ENCODE measurements at regions not wholly inside any gene's neighbourhood (a gene's known extent, or its start where the extent isn't known, plus 50 kb on each side); places are given as distances from the start of the nearest gene placed in this dataset.

- no peak for TF ChIP-seq FOXA2 (IDR thresholded peaks at IDR 0.05)
- no peak for TF ChIP-seq JUND (IDR thresholded peaks at IDR 0.05)
- TF ChIP-seq HNF4A (conservative IDR thresholded peaks at IDR 0.05) = no peak
- no peak for TF ChIP-seq HNF4G (IDR thresholded peaks at IDR 0.05)
- no peak for TF ChIP-seq ATF3 (IDR thresholded peaks at IDR 0.05)
- TF ChIP-seq NR2F2 (IDR thresholded peaks at IDR 0.05) = no peak
- no peak for TF ChIP-seq ZBTB33 (IDR thresholded peaks at IDR 0.05)
- TF ChIP-seq FOXA1 (IDR thresholded peaks at IDR 0.05) = no peak
- no peak for TF ChIP-seq TAF1 (conservative IDR thresholded peaks at IDR 0.05)
- no peak for TF ChIP-seq REST (IDR thresholded peaks at IDR 0.05)
- TF ChIP-seq SP1 (IDR thresholded peaks at IDR 0.05) = no peak
- TF ChIP-seq RXRA (IDR thresholded peaks at IDR 0.05) = no peak
- TF ChIP-seq, protein P1, sequence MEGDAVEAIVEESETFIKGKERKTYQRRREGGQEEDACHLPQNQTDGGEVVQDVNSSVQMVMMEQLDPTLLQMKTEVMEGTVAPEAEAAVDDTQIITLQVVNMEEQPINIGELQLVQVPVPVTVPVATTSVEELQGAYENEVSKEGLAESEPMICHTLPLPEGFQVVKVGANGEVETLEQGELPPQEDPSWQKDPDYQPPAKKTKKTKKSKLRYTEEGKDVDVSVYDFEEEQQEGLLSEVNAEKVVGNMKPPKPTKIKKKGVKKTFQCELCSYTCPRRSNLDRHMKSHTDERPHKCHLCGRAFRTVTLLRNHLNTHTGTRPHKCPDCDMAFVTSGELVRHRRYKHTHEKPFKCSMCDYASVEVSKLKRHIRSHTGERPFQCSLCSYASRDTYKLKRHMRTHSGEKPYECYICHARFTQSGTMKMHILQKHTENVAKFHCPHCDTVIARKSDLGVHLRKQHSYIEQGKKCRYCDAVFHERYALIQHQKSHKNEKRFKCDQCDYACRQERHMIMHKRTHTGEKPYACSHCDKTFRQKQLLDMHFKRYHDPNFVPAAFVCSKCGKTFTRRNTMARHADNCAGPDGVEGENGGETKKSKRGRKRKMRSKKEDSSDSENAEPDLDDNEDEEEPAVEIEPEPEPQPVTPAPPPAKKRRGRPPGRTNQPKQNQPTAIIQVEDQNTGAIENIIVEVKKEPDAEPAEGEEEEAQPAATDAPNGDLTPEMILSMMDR (IDR thresholded peaks at IDR 0.05; ENCODE audit: low read depth, low read length, missing input control) = no peak
- TF ChIP-seq YY1 (IDR thresholded peaks at IDR 0.05) = no peak
- TF ChIP-seq MAX (IDR thresholded peaks at IDR 0.05) = no peak
- no peak for TF ChIP-seq EGR1 (IDR thresholded peaks at IDR 0.05; ENCODE audit: low read depth in 2 of 2)
- TF ChIP-seq RAD21 (IDR thresholded peaks at IDR 0.05) = no peak
- TF ChIP-seq GABPA (IDR thresholded peaks at IDR 0.05 in 1 of 2, conservative IDR thresholded peaks at IDR 0.05 in 1 of 2) = no peak
- Histone ChIP-seq H3K9ac (ENCODE audit: low read depth in 1 of 2, low read length in 2 of 2) (no peak overlapping the region), H3K27me3 (ENCODE audit: control insufficient read depth in 4 of 4, insufficient read depth in 4 of 4, low read length in 3 of 4) (no peaks in the 10 kb centered on the region), H3K9me3 (ENCODE audit: control insufficient read depth in 4 of 4, low read length in 3 of 4) (peaks cover 0 to 2% (median 0%) of the 10 kb centered on the region in 4 donors), H3K4me1 (ENCODE audit: control insufficient read depth in 4 of 4, insufficient read depth in 4 of 4, low read length in 3 of 4) (no peaks in the 10 kb centered on the region), H3K4me3 (ENCODE audit: low read depth in 1 of 3, low read length in 3 of 3) (no peak overlapping the region), H3K27ac (ENCODE audit: low read depth in 1 of 2, low read length in 2 of 2) (no peak overlapping the region), H3K36me3 (ENCODE audit: control insufficient read depth in 4 of 4, insufficient read depth in 3 of 4, low read depth in 1 of 4, low read length in 3 of 4) (no peaks in the 10 kb centered on the region)
- no peak for DNase-seq (ENCODE audit: low spot score)
- WGBS = 38% methylated on average over 1 of the region's 1 CpG
Measured at GRCh38 chr3:18593231-18593630, 168.1 kb upstream of the SATB1 start.

All from liver (tissue), 8 donors.